HuH-7 (cell line): ENCODE measurements at regions not wholly inside any gene's neighbourhood (a gene's known extent, or its start where the extent isn't known, plus 50 kb on each side); places are given as distances from the start of the nearest gene placed in this dataset.

Source experiments
- DNase-seq: peaks from one replicate; pipeline ENCODE4 v3.0.0; 2011; ENCODE audit warnings: low spot score

GRCh38 chr16:86979984-86980553 is 337.1 kb downstream of the C16orf95 start:
- no peak for DNase-seq

- no peak for DNase-seq
Observed at GRCh38 chr16:86980644-86981043, 336.5 kb downstream of the C16orf95 start.

GRCh38 chr16:86982347-86982596 is 334.9 kb downstream of the C16orf95 start:
- no peak for DNase-seq

- no peak for DNase-seq
Observed at GRCh38 chr16:86982912-86983311, 334.3 kb downstream of the C16orf95 start.

- DNase-seq: no peak
Observed at GRCh38 chr16:86983621-86984020, 333.6 kb downstream of the C16orf95 start.

GRCh38 chr16:86984343-86984742 is 332.8 kb downstream of the C16orf95 start:
- no peak for DNase-seq

- DNase-seq: no peak
Observed at GRCh38 chr16:86984991-86985647, 332.1 kb downstream of the C16orf95 start.

- no peak for DNase-seq
Observed at GRCh38 chr16:86985648-86986015, 331.6 kb downstream of the C16orf95 start.

- no peak for DNase-seq
Observed at GRCh38 chr16:86986136-86986535, 331.1 kb downstream of the C16orf95 start.

GRCh38 chr16:86986809-86987487 is 330.2 kb downstream of the C16orf95 start:
- no peak for DNase-seq

GRCh38 chr16:86987746-86988670 is 329.2 kb downstream of the C16orf95 start:
- no peak for DNase-seq

GRCh38 chr16:86988920-86989696 is 328.1 kb downstream of the C16orf95 start:
- DNase-seq: no peak

- DNase-seq: no peak
Observed at GRCh38 chr16:86990451-86990850, 326.7 kb downstream of the C16orf95 start.

- DNase-seq: no peak
Observed at GRCh38 chr16:86991679-86992078, 325.5 kb downstream of the C16orf95 start.

GRCh38 chr16:86992587-86992986 is 324.6 kb downstream of the C16orf95 start:
- no peak for DNase-seq

- DNase-seq: no peak
Observed at GRCh38 chr16:86993426-86994110, 323.6 kb downstream of the C16orf95 start.

GRCh38 chr16:86994215-86994614 is 323.0 kb downstream of the C16orf95 start:
- DNase-seq: no peak

GRCh38 chr16:86994651-86995171 is 322.5 kb downstream of the C16orf95 start:
- DNase-seq: no peak

GRCh38 chr16:86995456-86995855 is 321.7 kb downstream of the C16orf95 start:
- DNase-seq: no peak

GRCh38 chr16:86996081-86996480 is 321.1 kb downstream of the C16orf95 start:
- DNase-seq: no peak

GRCh38 chr16:86997058-86997457 is 320.1 kb downstream of the C16orf95 start:
- DNase-seq: no peak
